Cardiac septum (tissue), 1 donor: ENCODE measurements at regions not wholly inside any gene's neighbourhood (a gene's known extent, or its start where the extent isn't known, plus 50 kb on each side); places are given as distances from the start of the nearest gene placed in this dataset.
A peak's percentile ranks its signal among the peaks of the same experiment; 100 is the strongest.
"Not testable (repeated sequence)": the region's sequence is repeated elsewhere in the genome, so short reads cannot be mapped to it uniquely, and the experiment has no call there.

Source experiments
- DNase-seq: peaks from one replicate; pipeline ENCODE4 v3.0.0-alpha.2; 2020; ENCODE audit warnings: low spot score
- intact Hi-C: fragments of 100-400 bp; cut with DNase I; formaldehyde crosslinking; loops from one replicate; pipeline ENCODE4 v1.14.0; 2022
- donor health status: DM: no; HTN: no; CAD: no.

DNA sequence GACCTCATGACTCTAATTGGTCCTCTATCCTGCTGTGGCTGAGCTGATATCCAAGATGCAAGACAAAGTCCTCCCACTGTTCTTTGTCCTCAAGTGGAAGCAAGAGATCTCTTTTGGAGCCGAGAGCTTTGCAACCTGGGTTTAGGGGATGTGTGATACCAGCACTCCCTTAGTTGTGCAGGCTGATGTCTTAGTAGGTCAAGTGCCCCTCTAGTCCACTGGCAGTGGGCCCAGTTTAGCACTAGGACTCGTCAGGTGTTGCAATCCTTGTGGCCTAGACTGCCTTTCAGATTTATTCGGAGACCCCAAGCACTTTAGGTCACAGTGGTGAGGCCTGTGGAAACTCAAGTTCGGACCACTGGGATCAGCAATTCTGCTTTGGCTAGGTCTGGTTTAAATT, 64.0 kb downstream of the GPRASP3 start:
- intact Hi-C loops: no loop called here
- no peak for DNase-seq

DNA sequence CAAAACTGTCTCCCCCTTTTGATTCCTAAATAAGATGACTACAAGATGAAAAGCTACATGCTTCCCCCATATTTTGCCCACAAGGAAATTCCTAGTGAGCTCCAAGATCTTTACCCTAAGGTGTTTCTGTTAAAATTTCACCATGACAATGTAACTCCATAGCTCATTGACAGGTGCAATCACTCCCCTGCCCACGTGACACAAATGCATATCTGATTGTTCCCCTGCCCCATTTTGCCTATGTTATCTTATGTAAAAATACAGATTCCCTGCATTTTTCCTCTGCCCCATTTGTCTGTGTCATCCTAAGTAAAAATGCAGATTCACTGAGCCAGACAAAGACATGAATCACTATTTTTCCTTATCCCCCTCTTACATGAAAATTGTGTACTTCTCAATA, 66.7 kb downstream of the GPRASP3 start:
- DNase-seq: no peak
- intact Hi-C loops: no loop called here

DNA sequence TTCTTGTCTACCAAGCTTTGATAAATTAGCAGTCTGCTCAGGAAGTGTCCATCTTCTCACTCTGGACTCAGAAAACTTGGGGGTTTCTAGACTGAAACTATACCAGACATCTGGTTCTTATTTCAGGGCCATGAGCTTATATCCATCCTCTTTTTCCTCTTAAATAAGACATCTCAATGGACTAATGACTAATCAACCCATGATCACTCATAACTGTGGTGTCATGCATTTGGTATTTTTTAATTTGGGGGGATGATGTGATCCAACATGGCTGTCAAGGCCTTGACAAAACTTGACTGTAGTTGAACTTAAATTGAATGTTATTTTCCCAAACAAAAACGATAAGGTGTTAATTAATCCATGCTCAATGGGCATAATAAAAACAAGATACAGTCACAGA, 87.8 kb downstream of the GPRASP3 start:
- intact Hi-C loops: no loop called here
- no peak for DNase-seq

DNA sequence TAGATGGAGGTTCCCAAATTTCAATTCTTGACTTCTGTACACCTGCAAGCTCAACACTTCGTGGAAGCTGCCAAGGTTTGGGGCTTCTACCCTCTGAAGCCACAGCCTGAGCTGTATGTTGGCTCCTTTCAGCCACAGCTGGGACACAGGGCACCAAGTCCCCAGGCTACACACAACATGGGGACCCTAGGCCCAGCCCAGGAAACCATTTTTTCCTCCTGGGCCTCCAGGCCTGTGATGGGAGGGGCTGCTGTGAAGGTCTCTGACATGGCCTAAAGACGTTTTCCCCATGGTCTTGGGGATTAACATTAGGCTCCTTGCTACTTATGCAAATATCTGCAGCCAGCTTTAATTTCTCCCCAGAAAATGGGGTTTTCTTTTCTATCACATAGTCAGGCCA, 97.7 kb downstream of the GPRASP3 start:
- intact Hi-C loops, DNase-seq: not testable (repeated sequence)

DNA sequence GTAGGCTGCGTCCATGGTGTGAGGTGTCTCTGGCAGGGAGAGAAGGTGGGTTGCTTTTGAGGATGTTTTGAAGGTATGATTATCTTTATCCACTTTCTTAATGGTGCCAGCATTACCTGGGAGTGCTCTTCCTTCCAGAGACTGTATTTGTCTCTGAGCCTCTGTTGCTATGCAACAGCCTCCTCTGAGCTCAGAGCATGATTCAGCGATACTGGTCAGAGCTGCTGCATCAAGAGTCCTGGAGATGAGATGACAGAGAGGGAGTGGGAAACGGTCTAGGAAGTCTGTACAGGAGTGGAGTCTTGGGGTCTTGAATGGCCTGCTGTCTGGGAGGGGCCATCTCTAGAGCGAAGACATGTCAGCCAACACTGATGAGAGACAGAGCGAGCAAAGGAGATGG, 104.4 kb upstream of the RAB40AL start:
- DNase-seq: no peak
- intact Hi-C loops: no loop called here

DNA sequence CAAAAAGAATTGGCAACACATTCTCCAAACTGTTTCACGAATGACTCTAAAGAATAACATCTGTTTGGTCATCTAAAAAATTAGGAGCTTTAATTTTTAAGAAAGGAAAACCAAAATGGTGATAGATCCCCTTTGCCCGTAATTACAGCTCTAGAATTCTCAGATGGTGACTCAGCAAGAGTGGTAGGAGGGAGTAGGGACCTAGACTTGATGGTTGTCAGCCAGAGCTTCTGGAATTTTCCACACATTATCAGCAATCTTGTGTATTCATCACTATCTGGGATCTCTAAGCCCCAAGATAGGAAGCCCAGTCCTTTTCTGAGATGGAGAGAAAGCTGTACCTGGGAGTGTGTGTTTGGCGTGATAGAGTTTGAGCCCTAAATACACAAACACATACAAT, 103.9 kb upstream of the RAB40AL start:
- DNase-seq: no peak
- intact Hi-C loops: no loop called here

DNA sequence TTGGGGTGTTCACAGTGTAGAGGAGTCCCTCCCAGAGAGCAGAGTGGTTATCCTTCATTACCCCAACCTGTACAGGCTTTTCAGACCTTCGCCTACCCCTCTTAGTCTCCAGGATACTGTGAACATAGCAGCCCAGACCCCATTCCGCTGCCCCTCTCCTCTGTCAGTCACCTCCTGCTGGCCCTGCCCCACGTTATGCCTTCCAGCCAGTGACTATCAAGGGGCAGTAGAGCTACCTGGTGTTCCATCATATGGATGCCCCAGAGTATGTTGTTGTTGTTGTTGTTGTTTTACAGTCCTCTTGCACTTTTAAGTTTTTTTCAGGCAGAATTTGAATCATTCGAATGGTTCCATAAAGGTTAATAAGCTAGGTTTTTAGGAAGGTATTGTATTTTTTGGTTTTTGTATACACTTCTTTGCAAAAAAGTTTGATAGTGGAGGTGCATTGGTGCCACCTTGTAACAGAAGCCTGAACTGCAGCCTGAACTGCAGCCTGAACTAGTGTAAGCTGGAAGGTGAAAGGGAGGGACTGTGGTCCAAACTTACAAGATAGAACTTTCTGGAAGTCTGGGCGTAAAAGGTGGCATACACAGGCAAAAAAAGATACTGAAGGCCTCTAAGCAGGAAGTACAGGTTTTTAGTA, 101.4 kb upstream of the RAB40AL start:
- intact Hi-C loops: no loop called here
- no peak for DNase-seq

DNA sequence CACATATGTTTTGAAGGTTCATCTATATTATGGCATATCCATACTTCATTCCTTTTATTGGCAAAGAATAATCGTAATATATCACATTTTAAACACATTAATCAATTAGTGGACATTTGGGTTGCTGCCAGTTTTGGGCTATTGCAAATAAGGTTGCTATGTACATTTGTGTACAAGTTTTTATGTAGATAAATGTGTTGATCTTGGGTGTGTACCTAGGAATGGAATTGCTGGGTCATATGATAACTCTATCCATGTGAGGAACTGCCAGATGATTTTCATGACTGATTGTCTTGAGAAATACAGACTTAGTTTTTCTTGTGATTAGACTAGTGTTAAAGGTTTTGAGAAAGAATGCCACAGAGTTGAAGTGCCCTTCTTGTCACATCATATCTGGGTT, 99.2 kb upstream of the RAB40AL start:
- intact Hi-C loops: no loop called here

DNA sequence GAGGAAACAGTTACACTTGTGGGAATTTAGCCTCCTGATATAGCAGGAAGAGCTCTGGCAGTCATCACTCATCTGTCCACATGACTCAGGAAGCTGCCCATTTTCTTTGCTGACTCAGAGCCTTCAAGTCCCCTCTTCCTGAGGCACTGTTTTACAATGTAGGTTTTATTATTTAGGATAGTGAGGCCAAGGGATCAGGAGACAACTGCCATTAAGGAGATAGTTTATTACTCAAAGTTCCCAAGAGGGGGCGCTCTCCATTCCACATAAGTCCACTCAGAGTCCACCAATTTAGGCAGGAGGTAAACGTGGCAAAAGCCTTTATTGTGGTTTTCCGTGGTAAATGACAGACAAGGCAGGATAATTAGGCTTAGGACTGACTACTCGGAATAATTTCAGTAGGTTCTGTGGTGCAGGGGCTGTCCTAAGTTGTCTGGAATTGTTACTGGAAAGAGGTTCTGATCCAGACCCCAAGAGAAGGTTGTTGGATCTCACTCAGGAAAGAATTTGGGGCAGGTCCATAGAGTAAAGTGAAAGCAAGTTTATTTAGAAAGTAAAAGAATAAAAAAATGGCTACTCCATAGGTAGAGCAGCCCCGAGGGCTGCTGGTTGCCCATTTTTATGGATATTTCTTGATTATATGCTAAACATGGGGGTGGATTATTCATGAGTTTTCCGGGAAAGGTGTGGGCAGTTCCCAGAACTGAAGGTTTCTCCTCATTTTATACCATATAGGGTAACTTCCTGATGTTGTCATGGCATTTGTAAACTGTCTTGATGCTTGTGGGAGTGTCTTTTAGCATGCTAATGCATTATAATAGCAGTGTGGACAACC, 96.0 kb upstream of the RAB40AL start:
- intact Hi-C loops: no loop called here
- no peak for DNase-seq

More for the DNA sequence above, 99.2 kb upstream of the RAB40AL start:
- DNase-seq: no peak

DNA sequence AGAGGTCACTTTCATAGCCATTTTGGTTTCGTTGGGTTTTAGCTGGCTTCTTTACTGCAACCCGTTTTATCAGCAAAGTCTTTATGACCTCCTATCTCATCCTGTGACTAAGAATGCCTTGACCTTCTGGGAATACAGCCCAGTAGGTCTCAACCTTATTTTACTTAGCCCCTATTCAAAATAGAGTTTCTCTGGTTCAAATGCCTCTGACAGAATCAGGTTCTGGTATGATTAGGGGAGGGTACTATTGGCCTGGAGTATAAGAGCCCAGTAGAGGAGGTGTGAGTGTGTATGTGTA, 95.4 kb upstream of the RAB40AL start:
- intact Hi-C loops: no loop called here

DNA sequence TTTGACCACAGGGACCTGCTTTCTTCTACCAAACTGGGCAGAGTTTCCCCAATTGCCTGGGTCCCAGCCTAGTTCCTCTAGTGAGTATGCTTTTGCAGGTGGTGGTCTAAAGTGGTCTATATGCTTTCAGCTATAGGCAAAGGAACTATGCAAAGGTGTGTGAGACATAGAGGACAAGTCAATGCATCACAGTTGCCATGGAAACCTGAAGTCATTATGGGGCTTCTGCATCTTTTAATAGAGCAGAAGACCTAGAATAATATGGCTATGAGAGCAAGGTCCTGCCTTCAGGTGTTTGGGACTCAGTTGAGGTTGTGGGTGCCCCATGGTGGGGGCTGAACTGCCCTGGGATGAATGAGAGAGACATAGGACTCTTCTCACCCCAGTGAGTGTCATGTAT, 92.1 kb upstream of the RAB40AL start:
- DNase-seq: no peak
- intact Hi-C loops: no loop called here

More for the DNA sequence above, 95.4 kb upstream of the RAB40AL start:
- DNase-seq: no peak

DNA sequence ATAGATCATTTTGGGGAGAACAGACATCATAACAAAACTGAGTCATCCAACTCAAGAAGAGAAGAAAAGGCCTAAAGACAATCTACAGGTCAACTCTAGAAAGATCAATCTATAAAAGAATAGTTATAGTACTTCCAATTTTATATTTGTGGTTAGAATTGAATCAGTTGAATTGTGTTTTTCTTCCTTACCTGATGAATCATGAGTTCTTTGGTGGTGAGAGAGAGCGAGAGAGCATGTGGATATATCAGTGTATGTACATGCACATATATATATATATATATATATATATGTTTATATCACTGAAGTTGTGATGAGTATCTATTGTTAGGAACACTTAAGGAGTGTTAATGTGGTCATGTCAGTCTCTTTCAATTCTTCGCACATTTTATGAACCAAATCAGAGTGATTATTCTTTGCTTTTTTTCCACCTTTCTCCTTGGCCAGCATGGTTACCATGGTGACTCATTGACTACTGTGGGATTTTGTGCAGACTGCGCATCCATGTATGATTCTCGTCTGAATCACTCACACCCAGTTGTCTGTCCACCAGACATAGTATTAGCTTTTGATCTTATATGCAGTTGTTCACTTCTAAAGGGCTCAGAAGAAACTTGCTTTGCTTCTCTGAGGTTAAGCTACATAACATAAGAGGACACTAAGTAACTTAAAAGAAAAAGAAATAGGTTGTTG, 90.4 kb upstream of the RAB40AL start:
- intact Hi-C loops: no loop called here
- DNase-seq: no peak

DNA sequence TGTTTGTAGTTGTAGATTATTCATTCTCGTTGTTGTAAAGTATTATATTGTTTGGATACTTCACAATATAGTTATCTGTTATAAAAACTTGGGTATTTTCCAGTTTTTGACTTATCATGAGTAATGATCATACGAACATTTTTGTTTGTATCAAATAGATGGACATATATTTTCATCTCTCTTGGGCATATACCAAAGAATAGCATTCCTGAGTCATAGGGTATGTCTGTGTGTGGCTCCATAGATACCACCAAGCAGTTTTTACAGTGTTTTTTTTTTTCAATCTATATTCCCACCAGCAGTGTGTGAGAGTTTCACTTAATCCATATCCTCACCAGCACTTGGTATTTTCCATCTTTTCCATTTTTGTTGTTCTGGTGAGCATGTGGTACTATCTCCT, 89.7 kb upstream of the RAB40AL start:
- no peak for DNase-seq
- intact Hi-C loops: no loop called here

DNA sequence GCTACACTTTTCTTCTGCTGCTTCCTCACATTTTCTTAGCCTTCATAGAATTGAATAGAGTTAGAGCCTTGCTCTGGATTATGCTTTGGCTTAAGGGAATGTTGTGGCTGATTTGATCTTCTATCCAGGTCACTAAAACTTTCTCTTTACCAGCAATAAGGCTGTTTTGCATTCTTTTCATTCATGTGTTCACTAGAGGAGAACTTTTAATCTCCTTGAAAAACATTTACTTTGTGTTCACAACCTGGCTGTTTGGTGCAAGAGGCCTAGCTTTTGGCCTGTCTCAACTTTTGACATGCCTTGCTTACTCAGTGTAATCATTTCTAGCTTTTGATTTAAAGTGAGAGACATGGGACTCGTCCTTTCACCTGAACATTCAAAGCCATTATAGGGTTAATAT, 87.7 kb upstream of the RAB40AL start:
- DNase-seq: no peak
- intact Hi-C loops: no loop called here

DNA sequence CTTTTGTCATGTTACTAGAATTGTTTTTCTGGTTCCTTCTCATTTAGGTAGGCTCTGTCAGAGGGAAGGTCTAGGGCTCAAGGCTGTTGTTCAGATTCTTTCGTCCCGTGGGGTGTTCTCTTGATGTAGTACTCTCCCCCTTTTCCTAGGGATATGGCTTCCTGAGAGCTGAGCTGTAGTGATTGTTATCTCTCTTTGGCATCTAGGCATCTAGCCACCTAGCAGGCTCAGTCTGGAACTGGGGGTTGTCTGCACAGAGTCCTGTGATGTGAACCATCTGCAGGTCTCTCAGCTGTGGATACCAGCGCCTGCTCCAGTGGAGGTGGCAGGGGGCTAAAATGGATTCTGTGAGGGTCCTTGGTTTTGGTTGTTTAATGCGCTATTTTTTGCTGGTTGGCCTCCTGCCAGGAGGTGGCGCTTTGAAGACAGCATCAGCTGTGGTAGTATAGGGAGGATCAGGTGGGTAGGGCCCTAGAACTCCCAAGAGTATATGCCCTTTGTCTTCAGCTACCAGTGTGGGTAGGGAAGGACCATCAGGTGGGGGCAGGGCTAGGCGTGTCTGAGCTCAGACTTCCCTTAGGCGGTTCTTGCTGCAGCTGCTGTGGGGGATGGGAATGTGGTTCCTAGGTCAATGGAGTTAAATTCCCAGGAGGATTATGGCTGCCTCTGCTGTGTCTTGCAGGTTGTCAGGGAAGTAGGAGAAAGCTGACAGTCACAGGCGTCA, 78.1 kb upstream of the RAB40AL start:
- DNase-seq, intact Hi-C loops: not testable (repeated sequence)

DNA sequence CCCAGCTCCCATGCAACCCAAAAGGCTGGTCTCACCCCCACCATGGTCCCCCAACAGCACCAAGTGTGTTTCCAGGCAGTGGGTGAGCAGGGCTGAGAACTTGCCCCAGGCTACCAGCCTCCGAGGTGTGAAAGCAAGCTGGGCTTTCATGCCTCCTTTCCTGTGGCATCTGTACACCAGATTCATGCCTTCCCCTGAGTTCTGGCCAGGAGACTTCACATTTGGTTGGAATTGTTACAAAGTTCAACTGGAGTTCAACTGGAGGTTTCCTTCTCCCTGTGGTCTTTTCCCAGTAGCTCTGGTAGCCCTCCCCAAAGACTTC, 77.6 kb upstream of the RAB40AL start:
- DNase-seq: no peak
- intact Hi-C loops: no loop called here

DNA sequence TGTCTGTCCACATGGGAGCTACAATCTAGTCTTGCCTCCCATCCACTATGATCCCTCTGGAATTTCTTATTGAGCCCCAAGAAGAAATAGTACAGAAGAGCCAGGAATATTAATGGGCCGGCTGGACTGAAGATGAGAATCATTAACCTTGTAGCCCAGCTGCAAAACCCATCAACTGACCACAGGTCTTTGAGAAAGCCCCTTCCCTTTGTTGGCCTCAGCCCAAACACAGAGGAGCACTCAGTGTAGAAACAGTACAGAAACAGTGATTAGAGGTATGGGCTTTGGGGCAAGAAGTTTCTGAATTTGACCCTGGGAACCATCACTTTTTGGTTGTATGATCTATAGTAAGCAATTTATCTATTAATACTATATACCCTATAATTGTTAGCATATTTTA, 76.8 kb upstream of the RAB40AL start:
- intact Hi-C loops: no loop called here
- DNase-seq: no peak

DNA sequence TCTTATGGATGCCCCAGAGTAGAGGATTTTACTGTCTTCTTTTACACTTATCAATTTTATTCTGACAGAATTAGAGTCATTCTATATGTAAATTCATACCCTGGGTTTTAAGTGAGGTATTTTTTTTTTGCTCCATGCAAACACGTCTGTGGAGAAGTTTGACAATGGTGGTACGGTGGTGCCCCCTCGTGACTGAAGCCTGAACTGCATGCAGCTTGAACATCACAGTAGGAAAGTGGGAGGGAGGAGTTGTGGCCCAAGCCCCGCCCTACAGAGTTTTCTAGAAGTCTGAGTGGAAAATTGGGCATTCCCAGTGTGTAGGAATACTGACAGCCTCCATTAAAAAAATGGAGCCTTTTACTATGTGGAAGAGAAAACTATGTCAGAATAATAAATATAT, 73.3 kb upstream of the RAB40AL start:
- DNase-seq: peak; percentile 87
- intact Hi-C loops: no loop called here

DNA sequence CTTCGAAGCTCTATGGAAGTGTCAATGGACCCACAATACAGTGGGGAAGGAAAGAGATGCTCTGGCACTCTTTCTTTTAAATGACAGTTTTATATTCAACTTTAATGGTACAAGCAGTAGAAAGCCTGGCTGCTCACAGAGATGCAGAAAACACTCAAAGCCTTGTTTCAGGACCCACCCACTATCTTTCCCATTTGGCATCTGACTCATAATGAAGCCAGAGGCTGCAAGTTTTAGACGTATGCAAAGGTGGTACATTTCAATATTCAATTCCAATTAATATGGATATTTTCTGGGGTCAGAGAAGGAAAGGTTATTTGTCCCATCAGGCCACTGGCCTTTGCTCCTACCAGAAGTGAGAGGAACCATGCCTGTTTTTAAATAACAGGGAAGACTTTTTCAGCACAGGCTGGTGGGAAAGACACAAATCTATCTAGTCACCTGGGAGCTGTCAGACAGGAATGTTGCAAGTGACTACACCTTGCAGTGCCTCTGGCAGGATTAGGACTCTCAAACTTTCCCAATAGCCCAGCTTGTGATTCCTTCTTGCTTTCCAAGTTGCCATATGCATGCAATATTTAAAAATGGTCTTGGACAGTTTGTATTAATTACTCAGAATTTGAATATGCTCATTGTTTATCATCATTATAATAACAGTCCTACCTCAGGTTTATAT, 70.0 kb upstream of the RAB40AL start:
- DNase-seq: no peak
- intact Hi-C loops: no loop called here

DNA sequence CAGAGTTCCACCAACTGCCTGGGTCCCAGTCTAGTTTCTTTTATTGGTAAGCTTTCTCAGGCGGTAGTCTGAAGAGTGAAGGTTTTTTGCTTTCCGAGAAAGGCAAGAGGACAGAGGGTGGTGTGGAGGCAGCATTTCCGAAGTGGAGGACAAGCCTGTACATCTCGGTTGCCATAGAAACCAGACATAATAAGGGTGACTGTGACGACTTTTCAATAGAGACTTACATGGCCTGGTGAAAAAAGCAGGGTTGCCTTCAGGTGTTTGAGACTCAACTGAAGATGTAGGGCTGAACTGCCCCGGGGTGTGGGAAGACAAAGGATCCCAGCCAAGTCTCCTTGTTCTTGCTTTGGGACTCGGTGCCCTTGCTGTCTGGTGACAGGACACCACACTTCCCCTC, 53.6 kb upstream of the RAB40AL start:
- no peak for DNase-seq
- intact Hi-C loops: no loop called here
